Fibroblast of mammary gland (primary cell): ENCODE measurements at regions not wholly inside any gene's neighbourhood (a gene's known extent, or its start where the extent isn't known, plus 50 kb on each side); places are given as distances from the start of the nearest gene placed in this dataset.

Experiments used
- DNase-seq: peaks from one replicate; pipeline ENCODE4 v3.0.0-alpha.2; 2010; ENCODE audit warnings: low read depth
- H3K4me3 ChIP-seq: 2 replicates; pipeline ENCODE4 v1.5.1; 2011; ENCODE audit warnings: low read depth, mild to moderate bottlenecking, low read length, moderate library complexity; ENCODE audit not compliant: control insufficient read depth
- CTCF ChIP-seq: conservative IDR thresholded peaks from 2 replicates; pipeline ENCODE4 v1.5.1; 2011; ENCODE audit warnings: low read depth, low read length, inconsistent platforms; ENCODE audit not compliant: control insufficient read depth, insufficient read depth

- H3K4me3 ChIP-seq = no peak overlapping the region
- TF ChIP-seq CTCF = no peak
- no peak for DNase-seq
These were observed 291.6 kb upstream of the MKI67 start for GRCh38 chr10:128417826-128418225.

- DNase-seq = no peak
- no peak for TF ChIP-seq CTCF
- H3K4me3 ChIP-seq = no peak overlapping the region
These were observed 292.6 kb upstream of the MKI67 start for GRCh38 chr10:128418819-128419218.

- no peak for DNase-seq
- no peak overlapping the region for H3K4me3 ChIP-seq
- no peak for TF ChIP-seq CTCF
These were observed 293.3 kb upstream of the MKI67 start for GRCh38 chr10:128419466-128420019.

- DNase-seq = no peak
- H3K4me3 ChIP-seq = no peak overlapping the region
- TF ChIP-seq CTCF = no peak
These were observed 294.4 kb upstream of the MKI67 start for GRCh38 chr10:128420623-128421022.

GRCh38 chr10:128421371-128422160, 295.3 kb upstream of the MKI67 start:
- no peak overlapping the region for H3K4me3 ChIP-seq
- no peak for TF ChIP-seq CTCF
- no peak for DNase-seq

- TF ChIP-seq CTCF = no peak
- no peak overlapping the region for H3K4me3 ChIP-seq
- DNase-seq = no peak
These were observed 296.0 kb upstream of the MKI67 start for GRCh38 chr10:128422190-128422589.

- DNase-seq = no peak
- TF ChIP-seq CTCF = no peak
- no peak overlapping the region for H3K4me3 ChIP-seq
These were observed 296.8 kb upstream of the MKI67 start for GRCh38 chr10:128422999-128423398.
